ENCODE measurements at regions not wholly inside any gene's neighbourhood (a gene's known extent, or its start where the extent isn't known, plus 50 kb on each side); places are given as distances from the start of the nearest gene placed in this dataset.

GRCh38 chr18:11339188-11339775 is 189.9 kb upstream of the PIEZO2 start:
- no peak overlapping the region for H2AFZ ChIP-seq (ENCODE audit: low read depth, low read length)
- in situ Hi-C loops (cut with MboI): no loop called here
- DNase-seq (ENCODE audit: extremely low read depth in 1 of 4, low spot score in 3 of 4) (no peak), ATAC-seq (no peak), FAIRE-seq (no peak)
- H3K9ac ChIP-seq (ENCODE audit: insufficient read depth in 1 of 2, low read depth in 2 of 2, low read length in 2 of 2): no peak overlapping the region
- H3K36me3 ChIP-seq (ENCODE audit: control insufficient read depth, insufficient read depth, low read length): no peaks in the 10 kb centered on the region
- H4K20me1 ChIP-seq (replicated peaks; ENCODE audit: control insufficient read depth, insufficient read depth, low read length): no peaks in the 10 kb centered on the region
- no peak for TF ChIP-seq HOMEZ (CRISPR knock-in tag; IDR thresholded peaks at IDR 0.05)
- no peak for TF ChIP-seq SP2 (IDR thresholded peaks at IDR 0.05; ENCODE audit: extremely low read depth, low read depth, low read length, poor library complexity, severe bottlenecking)
- TF ChIP-seq ELF1 (tag; IDR thresholded peaks at IDR 0.05): no peak
- TF ChIP-seq MYBL2 (IDR thresholded peaks at IDR 0.05; ENCODE audit: low read depth): no peak
- TF ChIP-seq MYBL2 (CRISPR knock-in tag; IDR thresholded peaks at IDR 0.05; ENCODE audit: borderline replicate concordance): no peak
- TF ChIP-seq, protein P1, sequence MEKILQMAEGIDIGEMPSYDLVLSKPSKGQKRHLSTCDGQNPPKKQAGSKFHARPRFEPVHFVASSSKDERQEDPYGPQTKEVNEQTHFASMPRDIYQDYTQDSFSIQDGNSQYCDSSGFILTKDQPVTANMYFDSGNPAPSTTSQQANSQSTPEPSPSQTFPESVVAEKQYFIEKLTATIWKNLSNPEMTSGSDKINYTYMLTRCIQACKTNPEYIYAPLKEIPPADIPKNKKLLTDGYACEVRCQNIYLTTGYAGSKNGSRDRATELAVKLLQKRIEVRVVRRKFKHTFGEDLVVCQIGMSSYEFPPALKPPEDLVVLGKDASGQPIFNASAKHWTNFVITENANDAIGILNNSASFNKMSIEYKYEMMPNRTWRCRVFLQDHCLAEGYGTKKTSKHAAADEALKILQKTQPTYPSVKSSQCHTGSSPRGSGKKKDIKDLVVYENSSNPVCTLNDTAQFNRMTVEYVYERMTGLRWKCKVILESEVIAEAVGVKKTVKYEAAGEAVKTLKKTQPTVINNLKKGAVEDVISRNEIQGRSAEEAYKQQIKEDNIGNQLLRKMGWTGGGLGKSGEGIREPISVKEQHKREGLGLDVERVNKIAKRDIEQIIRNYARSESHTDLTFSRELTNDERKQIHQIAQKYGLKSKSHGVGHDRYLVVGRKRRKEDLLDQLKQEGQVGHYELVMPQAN (IDR thresholded peaks at IDR 0.05; ENCODE audit: borderline replicate concordance): no peak
- TF ChIP-seq ZNF23 (CRISPR knock-in tag; IDR thresholded peaks at IDR 0.05): no peak
- TF ChIP-seq ZBTB1 (CRISPR knock-in tag; IDR thresholded peaks at IDR 0.05; ENCODE audit: borderline replicate concordance, low read depth): no peak
- TF ChIP-seq MAFK (IDR thresholded peaks at IDR 0.05; ENCODE audit: low read length): no peak
- TF ChIP-seq CC2D1A (IDR thresholded peaks at IDR 0.05): no peak
- TF ChIP-seq, protein P2, sequence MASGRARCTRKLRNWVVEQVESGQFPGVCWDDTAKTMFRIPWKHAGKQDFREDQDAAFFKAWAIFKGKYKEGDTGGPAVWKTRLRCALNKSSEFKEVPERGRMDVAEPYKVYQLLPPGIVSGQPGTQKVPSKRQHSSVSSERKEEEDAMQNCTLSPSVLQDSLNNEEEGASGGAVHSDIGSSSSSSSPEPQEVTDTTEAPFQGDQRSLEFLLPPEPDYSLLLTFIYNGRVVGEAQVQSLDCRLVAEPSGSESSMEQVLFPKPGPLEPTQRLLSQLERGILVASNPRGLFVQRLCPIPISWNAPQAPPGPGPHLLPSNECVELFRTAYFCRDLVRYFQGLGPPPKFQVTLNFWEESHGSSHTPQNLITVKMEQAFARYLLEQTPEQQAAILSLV (tag; IDR thresholded peaks at IDR 0.05): no peak
- TF ChIP-seq PTRF (tag; IDR thresholded peaks at IDR 0.05): no peak
- TF ChIP-seq LCOR (CRISPR knock-in tag; IDR thresholded peaks at IDR 0.05): no peak
- no peak for TF ChIP-seq CREM (IDR thresholded peaks at IDR 0.05; ENCODE audit: low read depth)
- no peak for TF ChIP-seq AFF1 (IDR thresholded peaks at IDR 0.05; ENCODE audit: low read depth in 1 of 2, partially characterized antibody in 2 of 2)
- TF ChIP-seq ZNF253 (CRISPR knock-in tag; conservative IDR thresholded peaks at IDR 0.05): no peak
- no peak overlapping the region for H3K27ac ChIP-seq (ENCODE audit: extremely low read depth, low read depth, low read length)
- no peaks in the 10 kb centered on the region for H3K9me3 ChIP-seq (replicated peaks; ENCODE audit: control insufficient read depth, insufficient read depth, low read depth, low read length)
- ChIA-PET CTCF (ENCODE audit: low intra/inter-chr PET ratio) (no interaction called here), POLR2A (no interaction called here)
- no TSS peak for BruUV-seq (replicated peaks)
- H3K4me3 ChIP-seq: no peak overlapping the region
- H3K27me3 ChIP-seq (ENCODE audit: control insufficient read depth in 2 of 2, insufficient read depth in 2 of 2, low read length in 2 of 2): no peaks in the 10 kb centered on the region
- H3K9me1 ChIP-seq (ENCODE audit: control insufficient read depth, insufficient read depth, low read length): no peaks in the 10 kb centered on the region
- H3K4me1 ChIP-seq (replicated peaks in 1 of 2; ENCODE audit: control insufficient read depth in 2 of 2, insufficient read depth in 2 of 2, low read length in 2 of 2): no peaks in the 10 kb centered on the region
- intact Hi-C loops (cut with micrococcal nuclease): no loop called here
- H3K4me2 ChIP-seq (ENCODE audit: insufficient read depth, low read length): no peak overlapping the region
- no peaks in the 10 kb centered on the region for H3K79me2 ChIP-seq (ENCODE audit: control insufficient read depth, insufficient read depth, low read length)

Data from K562 (cell line).